ENCODE measurements at regions not wholly inside any gene's neighbourhood (a gene's known extent, or its start where the extent isn't known, plus 50 kb on each side); places are given as distances from the start of the nearest gene placed in this dataset.

DNA sequence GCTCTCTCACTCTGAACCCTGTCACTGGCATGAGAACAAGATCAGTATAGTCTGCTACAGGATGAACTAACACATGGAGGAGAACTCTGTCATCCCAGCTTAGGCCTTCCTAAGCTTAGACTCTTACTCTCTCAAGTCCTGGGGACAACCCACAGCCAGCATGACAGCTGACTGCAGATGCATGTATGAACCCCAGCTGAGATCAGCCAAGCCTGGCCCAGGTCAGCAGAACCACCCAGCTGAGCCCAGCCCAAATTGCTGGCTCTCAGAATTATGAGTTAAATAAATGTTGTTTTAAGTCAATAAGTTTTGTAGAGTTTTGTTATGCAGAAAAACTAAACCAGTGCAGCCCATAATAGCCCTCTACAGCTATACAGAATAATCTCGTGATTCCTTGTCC is 287.3 kb downstream of the TNS1 start:
- DNase-seq (ENCODE audit: low read depth): no peak
- TF ChIP-seq CTCF (IDR thresholded peaks at IDR 0.05; ENCODE audit: control insufficient read depth, insufficient read depth, low read depth, low read length, missing control alignments): no peak
- H3K4me3 ChIP-seq (ENCODE audit: control insufficient read depth, low read depth, low read length): no peak overlapping the region

DNA sequence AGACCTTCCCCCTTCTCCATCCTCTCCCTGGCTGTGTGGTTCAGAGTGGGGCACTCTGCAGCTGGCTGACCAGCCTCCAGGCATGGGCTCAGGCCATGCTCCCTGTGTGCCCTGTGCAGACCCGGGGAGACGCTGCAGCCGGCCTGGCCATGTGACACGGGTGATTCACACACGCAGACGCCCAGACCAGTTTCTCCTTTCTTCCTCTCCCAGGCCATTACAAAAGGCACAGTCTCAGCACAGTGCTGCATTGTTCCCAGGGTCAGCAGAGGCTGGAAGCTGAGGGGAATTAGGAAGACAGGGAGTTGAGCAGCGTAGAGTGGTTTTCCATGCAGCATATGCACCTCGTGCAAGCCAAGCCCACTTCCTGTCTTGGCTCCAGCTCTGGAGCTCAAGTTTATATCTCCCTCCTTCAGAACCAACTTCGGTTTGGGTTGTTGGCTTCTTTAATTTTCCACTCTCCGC is 288.5 kb downstream of the TNS1 start:
- DNase-seq (ENCODE audit: low read depth): no peak
- TF ChIP-seq CTCF (IDR thresholded peaks at IDR 0.05; ENCODE audit: control insufficient read depth, insufficient read depth, low read depth, low read length, missing control alignments): no peak
- no peak overlapping the region for H3K4me3 ChIP-seq (ENCODE audit: control insufficient read depth, low read depth, low read length)

DNA sequence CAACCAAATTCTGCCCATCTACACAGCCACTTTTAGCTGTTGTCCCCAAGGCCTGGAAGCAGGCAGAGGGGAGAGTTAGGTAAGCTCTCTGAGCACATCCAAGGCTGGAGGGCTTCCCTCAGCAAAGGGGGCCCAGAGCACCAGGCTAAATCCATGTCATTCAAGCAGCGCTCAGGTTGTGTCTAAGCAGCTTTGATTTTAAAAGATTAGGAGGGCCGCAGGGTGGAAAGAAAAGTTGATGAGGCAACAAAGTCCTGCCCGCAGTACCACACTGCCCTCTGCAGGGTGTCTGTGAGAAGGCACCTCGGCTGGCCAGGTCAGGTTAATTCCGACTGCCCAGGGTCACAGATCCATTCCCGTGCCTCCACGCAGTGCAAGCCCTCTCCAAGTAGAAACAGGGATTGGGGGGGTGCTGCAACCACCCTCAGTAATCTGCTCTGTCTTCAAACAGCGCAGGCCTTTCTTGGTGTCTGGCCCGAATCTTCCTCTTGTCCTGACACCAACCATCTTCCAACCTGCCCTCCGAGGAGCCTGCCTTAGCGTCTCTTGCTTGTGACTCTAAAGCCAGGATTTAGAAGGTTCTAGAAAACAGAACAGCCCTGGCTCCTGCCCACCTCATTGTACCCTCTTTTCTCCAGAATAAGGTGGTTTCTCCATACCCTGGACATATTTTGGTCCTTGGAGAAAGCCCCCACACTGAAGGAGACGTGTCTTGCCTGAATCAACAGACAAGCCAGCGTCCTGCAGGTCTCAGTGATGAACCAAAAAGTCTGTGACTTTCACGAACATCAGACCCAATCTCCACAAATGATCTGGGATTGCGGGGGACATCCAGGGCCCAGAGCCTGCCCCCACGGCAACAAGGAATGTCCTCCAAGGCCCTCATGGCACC is 289.2 kb downstream of the TNS1 start:
- H3K4me3 ChIP-seq (ENCODE audit: control insufficient read depth, low read depth, low read length): no peak overlapping the region
- DNase-seq (ENCODE audit: low read depth): no peak
- TF ChIP-seq CTCF (IDR thresholded peaks at IDR 0.05; ENCODE audit: control insufficient read depth, insufficient read depth, low read depth, low read length, missing control alignments): peak; percentile 98

DNA sequence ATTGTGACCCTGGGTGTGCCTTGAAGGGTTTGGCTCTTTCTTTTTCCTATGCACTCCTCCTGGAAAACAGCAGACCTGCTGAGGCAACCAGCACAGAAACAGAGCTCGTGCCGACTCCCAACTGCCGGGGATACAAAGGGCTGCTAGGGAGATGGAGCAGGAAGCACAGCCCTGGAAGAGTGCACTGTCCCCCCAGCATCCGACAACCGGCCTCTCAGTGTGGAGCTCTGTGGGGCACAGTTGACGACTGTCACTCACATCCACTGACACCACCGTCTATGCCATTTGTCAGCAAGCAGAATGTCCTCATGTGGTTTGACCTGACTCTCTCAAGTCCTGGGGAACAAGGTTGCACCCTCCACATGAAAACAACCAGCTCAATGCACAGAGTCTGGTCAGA is 290.4 kb downstream of the TNS1 start:
- H3K4me3 ChIP-seq (ENCODE audit: control insufficient read depth, low read depth, low read length): no peak overlapping the region
- TF ChIP-seq CTCF (IDR thresholded peaks at IDR 0.05; ENCODE audit: control insufficient read depth, insufficient read depth, low read depth, low read length, missing control alignments): no peak
- DNase-seq (ENCODE audit: low read depth): no peak

DNA sequence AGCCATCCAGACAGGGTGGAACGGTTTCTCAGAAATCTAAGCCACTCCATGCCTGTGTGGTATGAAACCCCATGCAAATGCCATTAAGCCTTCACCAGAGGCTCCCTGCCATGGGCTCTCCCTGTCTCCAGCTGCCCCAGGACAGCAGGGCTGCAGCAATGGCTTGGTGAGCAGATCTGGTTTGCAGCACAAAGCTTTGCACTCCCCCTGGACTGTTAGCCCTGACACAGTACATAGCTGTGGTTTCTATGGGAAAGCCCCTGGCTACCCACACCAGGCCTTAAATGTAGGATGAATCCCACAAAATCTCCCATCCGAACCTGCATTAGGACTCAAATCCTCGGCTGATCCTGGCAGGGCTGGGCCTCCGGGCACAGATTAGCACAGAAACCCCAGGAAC is 291.6 kb downstream of the TNS1 start:
- no peak for TF ChIP-seq CTCF (IDR thresholded peaks at IDR 0.05; ENCODE audit: control insufficient read depth, insufficient read depth, low read depth, low read length, missing control alignments)
- no peak for DNase-seq (ENCODE audit: low read depth)
- H3K4me3 ChIP-seq (ENCODE audit: control insufficient read depth, low read depth, low read length): no peak overlapping the region

DNA sequence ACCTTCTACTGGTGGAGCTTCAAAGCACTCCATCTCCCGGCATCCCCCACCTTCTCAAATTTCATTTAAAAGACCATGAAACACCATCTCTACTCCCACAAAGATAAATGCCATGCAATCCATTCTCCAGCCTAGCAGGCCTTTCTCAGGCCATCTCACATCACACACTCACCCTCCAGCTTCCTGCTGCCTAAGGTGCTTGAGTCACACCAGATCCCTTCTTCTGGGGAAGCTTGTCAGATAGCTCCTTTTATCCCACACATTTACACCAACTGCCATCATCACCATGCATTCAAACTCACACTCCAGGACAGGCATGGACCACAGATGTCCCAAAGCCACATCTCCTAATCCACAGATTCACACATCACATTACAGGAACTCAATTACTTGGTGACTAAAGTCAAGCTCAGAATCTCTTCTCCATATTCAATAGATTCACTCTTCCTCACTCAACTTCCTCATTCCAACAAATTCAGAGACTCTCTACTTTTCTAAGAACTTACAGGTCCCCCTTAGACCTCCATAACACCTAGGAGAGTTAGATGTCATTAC is 292.5 kb downstream of the TNS1 start:
- H3K4me3 ChIP-seq (ENCODE audit: control insufficient read depth, low read depth, low read length): no peak overlapping the region
- peak; percentile 84 for DNase-seq (ENCODE audit: low read depth)
- TF ChIP-seq CTCF (IDR thresholded peaks at IDR 0.05; ENCODE audit: control insufficient read depth, insufficient read depth, low read depth, low read length, missing control alignments): no peak
